Lung (tissue), 11 donors: ENCODE measurements at regions not wholly inside any gene's neighbourhood (a gene's known extent, or its start where the extent isn't known, plus 50 kb on each side); places are given as distances from the start of the nearest gene placed in this dataset.

Source experiments
- ATAC-seq: fragments of 200-7000 bp; cut with Tn5 transposase; one replicate; pipeline ENCODE4 v1.9.1; 2020; ENCODE audit warnings: moderate number of reproducible peaks; ENCODE audit not compliant: insufficient read depth, low FRiP score
- DNase-seq, 3 donors: peaks; one replicate each; pipeline ENCODE4 v3.0.0-alpha.2; 2013 to 2017
- H3K27ac ChIP-seq, 2 donors: one replicate each; pipeline ENCODE4 v1.5.1; 2013; ENCODE audit warnings: mild to moderate bottlenecking in 2 of 2, moderate library complexity in 2 of 2, control low read depth in 1 of 2, inconsistent platforms in 1 of 2, low read depth in 1 of 2, low read length in 1 of 2
- H3K27me3 ChIP-seq, 3 donors: one replicate each; pipeline ENCODE4 v1.5.1; 2013; ENCODE audit warnings: low read length in 2 of 3; ENCODE audit not compliant: control insufficient read depth in 3 of 3, insufficient read depth in 3 of 3
- H3K36me3 ChIP-seq, 4 donors: one replicate each; pipeline ENCODE4 v1.5.1; 2013; ENCODE audit warnings: low read length in 4 of 4, mild to moderate bottlenecking in 1 of 4, moderate library complexity in 1 of 4; ENCODE audit not compliant: control insufficient read depth in 4 of 4, insufficient read depth in 4 of 4
- H3K4me1 ChIP-seq, 5 donors: one replicate each; pipeline ENCODE4 v1.5.1; 2013; ENCODE audit warnings: low read length in 5 of 5, mild to moderate bottlenecking in 2 of 5, moderate library complexity in 1 of 5; ENCODE audit not compliant: control insufficient read depth in 5 of 5, insufficient read depth in 5 of 5
- H3K4me3 ChIP-seq: one replicate; pipeline ENCODE4 v1.5.1; 2013; ENCODE audit warnings: mild to moderate bottlenecking, control low read depth, moderate library complexity
- H3K9ac ChIP-seq, 2 donors: one replicate each; pipeline ENCODE4 v1.5.1; 2013; ENCODE audit warnings: low read length in 2 of 2, control low read depth in 1 of 2; ENCODE audit not compliant: insufficient read depth in 1 of 2
- H3K9me3 ChIP-seq, 4 donors: one replicate each; pipeline ENCODE4 v1.5.1; 2013; ENCODE audit warnings: low read length in 3 of 4, mild to moderate bottlenecking in 1 of 4, moderate library complexity in 1 of 4; ENCODE audit not compliant: control insufficient read depth in 4 of 4, insufficient read depth in 3 of 4
- CTCF ChIP-seq: IDR thresholded peaks from 2 replicates; pipeline ENCODE4 v1.5.1; 2012; ENCODE audit warnings: mild to moderate bottlenecking; ENCODE audit errors: control extremely low read depth, extremely low read depth
- WGBS, 2 donors: extraction: QIAGEN DNeasy Blood & Tissue Kit; methylation state at CpG; one replicate each; pipeline ENCODE4 v1.1.7; 2013; 5-methylcytosine and 5-hydroxymethylcytosine counted together
- donor health status: control.
- donor health status: control.
- donor health status: Bipolar disorder and iron deficiency.
- donor health status: healthy.
- donor health status: DM: yes; HTN: yes; CAD: no.

DNA sequence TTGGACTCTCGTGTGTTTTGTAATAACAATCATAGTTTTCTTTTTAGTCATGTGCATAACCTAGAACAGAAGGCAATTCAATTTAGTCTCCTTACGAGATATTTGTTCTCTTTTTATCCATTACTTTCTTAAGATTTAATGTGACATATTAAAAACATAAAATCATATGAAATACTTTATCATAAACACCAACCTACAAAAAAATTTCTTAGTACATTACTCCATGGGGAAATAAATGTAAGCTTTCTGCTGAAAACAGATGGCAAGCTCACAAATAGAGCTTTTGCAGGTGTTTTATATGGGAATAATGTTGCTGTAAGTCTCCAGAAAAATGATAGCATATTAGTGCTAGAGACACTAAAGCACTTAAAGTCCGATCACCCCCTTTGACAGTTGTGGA, 1035.2 kb upstream of the ARRDC3 start:
- H3K36me3 ChIP-seq, result no peaks in the 10 kb centered on the region
- H3K27me3 ChIP-seq, result no peaks in the 10 kb centered on the region
- ATAC-seq (no peak), DNase-seq (no peak)
- no peak overlapping the region for H3K9ac ChIP-seq
- no peaks in the 10 kb centered on the region for H3K4me1 ChIP-seq
- no peak for TF ChIP-seq CTCF
- peaks cover 0 to 3% (median 0%) of the 10 kb centered on the region in 4 donors for H3K9me3 ChIP-seq
- H3K27ac ChIP-seq, result no peak overlapping the region
- 79 to 94% methylated on average over 3 of the region's 3 CpGs for WGBS, 2 donors
- H3K4me3 ChIP-seq, result no peak overlapping the region

- ATAC-seq, result no peak
- Histone ChIP-seq H3K27me3 (no peaks in the 10 kb centered on the region), H3K4me3 (no peak overlapping the region), H3K9me3 (no peaks in the 10 kb centered on the region), H3K9ac (no peak overlapping the region), H3K36me3 (no peaks in the 10 kb centered on the region), H3K4me1 (no peaks in the 10 kb centered on the region), H3K27ac (no peak overlapping the region)
- WGBS, 2 donors, result 81 to 82% methylated on average over 2 of the region's 2 CpGs
- no peak for TF ChIP-seq CTCF
- no peak for DNase-seq
These were observed 1026.0 kb upstream of the ARRDC3 start for GRCh38 chr5:92409134-92409533.

DNA sequence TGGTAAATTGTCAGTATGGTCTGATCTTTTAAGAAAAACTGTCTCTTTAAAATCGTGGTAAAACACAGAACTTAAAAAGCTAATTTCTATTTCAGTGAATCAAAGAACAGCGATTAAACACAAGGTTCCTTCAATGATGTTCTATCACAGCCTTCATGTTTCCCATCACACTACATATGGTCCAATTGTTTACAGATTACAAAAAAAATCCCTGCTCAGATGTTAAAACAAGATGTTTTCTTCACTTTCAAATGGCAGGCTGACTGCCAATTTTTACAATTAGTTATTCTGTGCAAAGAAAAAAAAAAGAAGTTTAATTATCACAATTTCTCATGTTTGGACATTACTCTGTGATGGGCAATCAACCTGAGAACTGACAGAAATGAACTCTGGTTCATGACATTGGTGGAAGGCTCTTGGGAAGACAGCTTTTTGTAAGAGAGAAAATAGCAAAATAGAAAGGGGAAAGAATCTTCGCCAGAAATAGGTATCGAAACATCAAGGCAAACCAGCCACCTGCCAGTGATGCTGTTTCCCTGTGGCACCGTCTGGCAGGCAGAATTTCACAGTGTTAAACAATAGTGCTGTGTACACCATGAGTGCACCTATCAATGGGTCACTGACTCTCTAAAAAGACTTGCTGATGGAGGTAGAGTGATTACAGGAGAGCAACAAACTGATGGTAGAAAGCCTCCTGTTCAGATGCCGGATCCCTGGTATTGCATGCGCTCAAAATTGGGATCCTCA, 1020.0 kb upstream of the ARRDC3 start:
- no peaks in the 10 kb centered on the region for H3K27me3 ChIP-seq
- H3K9ac ChIP-seq, result no peak overlapping the region
- no peak for DNase-seq
- H3K27ac ChIP-seq, result no peak overlapping the region
- ATAC-seq, result no peak
- no peak overlapping the region for H3K4me3 ChIP-seq
- H3K4me1 ChIP-seq, result no peaks in the 10 kb centered on the region
- no peaks in the 10 kb centered on the region for H3K9me3 ChIP-seq
- no peak for TF ChIP-seq CTCF
- no peaks in the 10 kb centered on the region for H3K36me3 ChIP-seq
- 90 to 91% methylated on average over 7 of the region's 7 CpGs for WGBS, 2 donors

DNA sequence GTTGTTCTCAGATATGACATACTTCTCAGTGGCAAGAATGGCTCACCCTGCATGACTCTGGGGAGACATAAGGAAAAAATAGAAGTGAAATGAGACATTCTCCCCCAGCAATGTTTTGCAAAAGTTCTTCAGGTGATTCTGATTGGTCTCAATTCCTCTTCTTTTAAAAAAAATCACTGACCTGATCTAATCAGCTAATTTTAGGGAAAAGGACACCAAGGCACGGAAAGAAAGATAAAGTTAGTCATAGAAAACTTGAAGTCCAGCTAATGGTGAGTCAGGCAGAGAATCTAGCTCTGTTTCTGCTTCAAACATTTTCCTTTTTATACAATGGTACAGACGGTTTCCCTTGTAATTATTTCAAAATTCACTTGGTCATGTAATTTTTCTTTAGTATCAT, 1018.9 kb upstream of the ARRDC3 start:
- H3K27me3 ChIP-seq, result no peaks in the 10 kb centered on the region
- no peak for DNase-seq
- WGBS, 2 donors, result 76 to 79% methylated on average over 2 of the region's 2 CpGs
- ATAC-seq, result no peak
- no peaks in the 10 kb centered on the region for H3K36me3 ChIP-seq
- no peaks in the 10 kb centered on the region for H3K4me1 ChIP-seq
- H3K27ac ChIP-seq, result no peak overlapping the region
- no peak overlapping the region for H3K9ac ChIP-seq
- H3K9me3 ChIP-seq, result no peaks in the 10 kb centered on the region
- no peak for TF ChIP-seq CTCF
- H3K4me3 ChIP-seq, result no peak overlapping the region
